ENCODE measurements at regions not wholly inside any gene's neighbourhood (a gene's known extent, or its start where the extent isn't known, plus 50 kb on each side); places are given as distances from the start of the nearest gene placed in this dataset.

DNA sequence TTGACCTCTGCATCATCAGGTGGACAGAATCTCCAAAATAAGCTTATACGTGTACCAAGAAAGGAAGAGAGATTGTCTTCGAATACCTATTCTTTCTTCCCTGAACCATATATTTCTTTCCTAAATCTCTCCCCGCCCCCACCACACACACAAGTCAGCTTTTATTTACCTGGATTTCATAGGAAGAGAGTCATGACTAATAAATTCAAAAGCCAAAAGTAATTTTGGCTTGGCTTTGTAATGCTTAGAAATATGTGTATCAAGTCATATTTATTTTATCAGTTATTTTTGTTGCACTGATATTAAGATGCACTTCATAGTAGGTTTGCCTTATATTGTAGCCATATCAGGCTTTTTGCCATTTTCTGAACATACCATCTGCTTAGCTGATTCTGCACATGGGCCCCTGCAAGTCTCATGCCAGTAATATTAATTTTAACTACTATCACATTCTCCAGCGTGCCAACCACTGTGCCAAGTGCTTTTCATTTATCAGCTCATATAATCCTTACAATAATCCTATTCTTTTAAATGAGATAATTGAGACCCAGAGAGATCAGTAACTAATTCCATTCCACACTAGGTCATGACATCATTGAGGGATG is 1405.3 kb upstream of the NUDT12 start:
- Histone ChIP-seq H3K4me3 (no peak overlapping the region), H3K27ac (no peak overlapping the region)
- TF ChIP-seq, protein P1, sequence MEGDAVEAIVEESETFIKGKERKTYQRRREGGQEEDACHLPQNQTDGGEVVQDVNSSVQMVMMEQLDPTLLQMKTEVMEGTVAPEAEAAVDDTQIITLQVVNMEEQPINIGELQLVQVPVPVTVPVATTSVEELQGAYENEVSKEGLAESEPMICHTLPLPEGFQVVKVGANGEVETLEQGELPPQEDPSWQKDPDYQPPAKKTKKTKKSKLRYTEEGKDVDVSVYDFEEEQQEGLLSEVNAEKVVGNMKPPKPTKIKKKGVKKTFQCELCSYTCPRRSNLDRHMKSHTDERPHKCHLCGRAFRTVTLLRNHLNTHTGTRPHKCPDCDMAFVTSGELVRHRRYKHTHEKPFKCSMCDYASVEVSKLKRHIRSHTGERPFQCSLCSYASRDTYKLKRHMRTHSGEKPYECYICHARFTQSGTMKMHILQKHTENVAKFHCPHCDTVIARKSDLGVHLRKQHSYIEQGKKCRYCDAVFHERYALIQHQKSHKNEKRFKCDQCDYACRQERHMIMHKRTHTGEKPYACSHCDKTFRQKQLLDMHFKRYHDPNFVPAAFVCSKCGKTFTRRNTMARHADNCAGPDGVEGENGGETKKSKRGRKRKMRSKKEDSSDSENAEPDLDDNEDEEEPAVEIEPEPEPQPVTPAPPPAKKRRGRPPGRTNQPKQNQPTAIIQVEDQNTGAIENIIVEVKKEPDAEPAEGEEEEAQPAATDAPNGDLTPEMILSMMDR (IDR thresholded peaks at IDR 0.05) = no peak
- no peak for DNase-seq (ENCODE audit: low spot score)

DNA sequence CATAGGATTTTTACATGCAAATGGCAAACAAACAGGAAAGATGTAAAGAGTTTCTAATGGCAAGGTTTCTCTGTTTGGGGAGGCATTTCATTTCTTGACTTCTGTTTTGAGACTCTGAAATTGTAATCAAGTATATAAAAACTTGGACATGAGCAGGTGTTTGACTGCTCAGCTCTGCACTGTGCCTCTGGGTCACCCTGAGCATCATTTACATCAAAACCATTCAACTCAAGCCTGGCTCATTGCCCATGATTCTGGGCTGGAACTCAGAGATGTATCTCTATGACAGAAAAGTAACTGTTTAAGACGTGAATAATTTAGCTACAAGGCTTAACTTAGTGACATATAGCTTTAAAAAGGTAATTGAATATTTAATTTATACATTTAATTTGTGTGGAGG is 1402.4 kb upstream of the NUDT12 start:
- DNase-seq (ENCODE audit: low spot score) = no peak
- no peak overlapping the region for H3K27ac ChIP-seq
- H3K4me3 ChIP-seq = no peak overlapping the region
- TF ChIP-seq, protein P1 (IDR thresholded peaks at IDR 0.05) = no peak

DNA sequence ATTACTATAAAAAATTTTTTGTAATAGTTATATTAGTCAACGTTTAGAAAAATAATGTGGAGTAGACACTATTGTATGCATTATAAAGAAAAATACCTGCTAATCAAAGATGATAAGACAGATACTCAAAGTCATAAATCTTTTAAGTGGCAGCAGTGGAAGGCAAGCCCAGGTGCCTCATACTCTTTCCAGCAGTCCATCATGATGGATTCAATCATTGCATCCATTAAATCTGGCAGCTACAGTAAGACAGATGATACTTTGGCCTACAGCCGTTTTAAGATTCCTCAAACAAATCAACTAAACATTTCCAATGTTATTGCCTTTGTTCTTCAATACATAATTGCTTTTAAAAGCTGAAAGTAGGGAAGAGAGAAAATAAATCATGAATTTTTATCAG is 1392.9 kb upstream of the NUDT12 start:
- DNase-seq (ENCODE audit: low spot score) = no peak
- TF ChIP-seq, protein P1 (IDR thresholded peaks at IDR 0.05) = no peak
- Histone ChIP-seq H3K4me3 (no peak overlapping the region), H3K27ac (no peak overlapping the region)

DNA sequence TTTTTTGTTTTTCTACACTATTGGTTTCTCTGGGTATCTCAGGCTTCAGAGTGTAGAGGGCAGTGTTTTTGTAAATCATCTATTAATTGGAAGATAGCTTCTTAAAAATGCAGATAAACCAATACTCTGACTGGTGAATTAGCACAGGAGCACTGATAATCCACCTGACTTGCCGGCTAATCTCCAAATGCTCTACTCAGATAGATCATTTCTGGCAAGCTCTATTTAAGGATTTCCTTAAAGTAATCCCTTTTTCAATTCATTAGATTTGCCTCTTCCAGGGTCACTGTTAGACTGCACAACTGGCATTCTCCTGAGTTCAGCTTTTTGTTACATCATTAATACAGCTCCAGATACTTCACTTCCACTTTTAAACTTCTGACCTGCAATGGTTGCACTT is 1390.3 kb upstream of the NUDT12 start:
- Histone ChIP-seq H3K4me3 (no peak overlapping the region), H3K27ac (no peak overlapping the region)
- no peak for DNase-seq (ENCODE audit: low spot score)
- TF ChIP-seq, protein P1 (IDR thresholded peaks at IDR 0.05) = no peak

DNA sequence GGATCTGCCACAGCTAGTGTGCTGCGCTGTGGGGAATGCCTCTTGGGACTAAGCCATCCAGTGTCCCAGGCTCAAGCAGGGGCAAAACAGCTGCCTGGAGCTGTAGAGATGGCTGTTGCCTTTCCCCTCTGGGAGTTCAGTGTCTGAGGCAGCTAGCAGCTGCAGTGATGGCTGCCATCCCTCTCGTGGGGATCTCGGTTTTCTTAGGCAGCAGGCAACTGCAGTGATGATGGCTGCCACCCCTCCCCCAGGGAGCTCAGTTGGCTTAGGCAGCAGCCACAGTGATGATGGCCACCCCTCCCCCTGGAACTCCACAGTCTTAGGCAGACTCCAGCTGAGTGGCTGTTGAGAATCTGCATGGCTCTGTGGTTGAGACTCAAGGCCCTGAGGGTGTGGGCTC is 1389.2 kb upstream of the NUDT12 start:
- TF ChIP-seq, protein P1 (IDR thresholded peaks at IDR 0.05) = no peak
- Histone ChIP-seq H3K4me3 (no peak overlapping the region), H3K27ac (no peak overlapping the region)
- no peak for DNase-seq (ENCODE audit: low spot score)

DNA sequence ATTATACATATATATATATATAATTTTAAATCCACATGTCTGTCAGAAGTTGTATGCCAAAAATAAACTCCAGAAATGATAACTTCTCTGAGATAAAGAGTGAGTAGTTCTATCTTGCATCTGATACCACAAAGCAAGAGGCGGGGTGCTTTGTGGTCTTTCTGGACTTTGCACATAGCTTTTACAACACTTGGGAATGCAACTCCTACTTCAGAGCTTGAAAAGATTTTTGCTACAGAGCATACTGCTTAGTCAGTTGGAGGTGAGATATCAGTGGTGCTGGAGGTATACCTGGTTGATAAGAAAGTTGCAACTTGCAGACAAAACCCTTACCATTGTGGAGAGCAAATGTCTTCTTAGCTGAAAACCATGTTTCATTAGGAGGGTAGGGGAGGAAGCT is 1384.5 kb upstream of the NUDT12 start:
- DNase-seq (ENCODE audit: low spot score) = no peak
- no peak overlapping the region for H3K27ac ChIP-seq
- TF ChIP-seq, protein P1 (IDR thresholded peaks at IDR 0.05) = no peak
- no peak overlapping the region for H3K4me3 ChIP-seq

DNA sequence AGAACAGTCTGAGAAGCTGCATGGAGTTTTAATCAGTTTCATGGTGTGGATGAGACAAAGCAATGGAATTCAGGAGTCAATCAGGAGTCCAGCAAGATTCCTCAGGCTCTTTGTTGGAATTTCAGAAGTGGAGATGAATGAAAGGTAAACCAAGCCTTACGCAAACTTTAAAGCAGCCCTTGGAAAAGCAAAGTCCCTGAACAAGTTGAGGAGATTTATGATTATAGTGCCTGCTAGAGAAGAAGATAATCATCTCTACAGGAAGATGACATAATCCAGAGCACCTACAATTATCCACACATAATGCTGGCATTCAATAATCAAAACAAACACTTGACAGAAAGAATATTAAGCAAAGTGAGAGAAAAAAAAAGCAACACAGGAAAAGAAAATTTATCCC is 1380.1 kb upstream of the NUDT12 start:
- TF ChIP-seq, protein P1 (IDR thresholded peaks at IDR 0.05) = no peak
- H3K27ac ChIP-seq = no peak overlapping the region

More for the DNA sequence above, 1380.1 kb upstream of the NUDT12 start:
- DNase-seq (ENCODE audit: low spot score) = no peak
- H3K4me3 ChIP-seq = no peak overlapping the region
